Fibroblast of gingiva (primary cell): ENCODE measurements at regions not wholly inside any gene's neighbourhood (a gene's known extent, or its start where the extent isn't known, plus 50 kb on each side); places are given as distances from the start of the nearest gene placed in this dataset.

ENCODE experiments used
- DNase-seq: peaks from one replicate; pipeline ENCODE4 v3.0.0-alpha.2; 2011; ENCODE audit warnings: low read depth

- no peak for DNase-seq
Measured at GRCh38 chr5:29811914-29812679, 1381.4 kb upstream of the CDH6 start.

GRCh38 chr5:29805804-29806203 lies 1387.7 kb upstream of the CDH6 start:
- DNase-seq = no peak

GRCh38 chr5:29800752-29801151 lies 1392.7 kb upstream of the CDH6 start:
- DNase-seq = no peak

GRCh38 chr5:29796013-29796412 lies 1397.5 kb upstream of the CDH6 start:
- DNase-seq = no peak

DNA sequence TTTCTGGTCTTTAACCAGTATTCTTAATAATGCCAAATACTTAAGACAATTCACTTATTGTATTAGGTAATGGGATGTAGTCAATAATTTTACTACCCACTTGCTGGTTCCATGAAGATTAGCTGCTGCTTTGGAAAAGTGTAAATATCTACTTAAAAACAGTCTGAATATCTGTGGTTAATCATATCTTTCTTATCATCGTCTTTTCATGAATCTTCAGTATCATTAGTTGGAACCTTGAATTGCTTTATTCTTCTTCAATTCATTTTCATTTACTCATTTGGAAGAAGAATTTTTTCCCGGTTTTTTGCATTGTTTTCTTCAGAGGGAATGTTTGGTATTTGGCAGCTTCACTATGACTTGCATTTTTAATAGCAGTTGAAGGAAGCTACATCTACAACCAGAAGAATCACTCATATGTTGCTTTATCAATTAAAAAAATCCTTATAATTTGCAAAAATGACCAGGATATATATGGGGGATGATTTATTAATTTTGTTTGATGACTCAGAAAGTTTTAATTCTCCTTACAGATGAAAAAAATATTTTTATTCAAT lies 1398.3 kb upstream of the CDH6 start:
- no peak for DNase-seq

DNA sequence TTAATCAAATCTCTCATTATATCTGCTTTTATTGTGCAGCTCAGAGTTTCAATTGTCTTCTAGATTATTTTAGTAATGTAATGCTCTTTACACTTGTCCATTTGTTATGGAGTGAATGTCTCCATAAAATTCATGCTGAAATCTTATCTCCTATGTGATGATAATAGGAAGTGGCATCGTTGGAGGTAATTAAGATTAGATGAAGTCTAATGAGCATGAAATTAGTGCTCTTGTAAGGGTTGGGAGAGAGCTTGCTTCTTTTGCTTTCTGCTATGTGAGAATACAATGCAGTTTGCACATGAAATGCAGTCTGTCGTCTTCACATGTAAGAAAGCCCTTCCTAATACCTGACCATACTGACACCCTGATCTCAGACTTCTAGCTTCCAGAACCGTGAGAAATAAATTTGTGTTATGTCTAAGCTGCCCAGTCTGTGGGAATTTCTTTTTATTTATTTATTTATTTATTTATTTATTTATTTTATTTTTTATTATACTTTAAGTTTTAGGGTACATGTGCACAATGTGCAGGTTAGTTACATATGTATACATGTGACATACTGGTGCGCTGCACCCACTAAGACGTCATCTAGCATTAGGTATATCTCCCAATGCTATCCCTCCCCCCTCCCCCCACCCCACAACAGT lies 1399.2 kb upstream of the CDH6 start:
- DNase-seq = no peak

GRCh38 chr5:29790281-29790680 lies 1403.2 kb upstream of the CDH6 start:
- no peak for DNase-seq

- DNase-seq = no peak
Measured at GRCh38 chr5:29780401-29780800, 1413.1 kb upstream of the CDH6 start.

DNA sequence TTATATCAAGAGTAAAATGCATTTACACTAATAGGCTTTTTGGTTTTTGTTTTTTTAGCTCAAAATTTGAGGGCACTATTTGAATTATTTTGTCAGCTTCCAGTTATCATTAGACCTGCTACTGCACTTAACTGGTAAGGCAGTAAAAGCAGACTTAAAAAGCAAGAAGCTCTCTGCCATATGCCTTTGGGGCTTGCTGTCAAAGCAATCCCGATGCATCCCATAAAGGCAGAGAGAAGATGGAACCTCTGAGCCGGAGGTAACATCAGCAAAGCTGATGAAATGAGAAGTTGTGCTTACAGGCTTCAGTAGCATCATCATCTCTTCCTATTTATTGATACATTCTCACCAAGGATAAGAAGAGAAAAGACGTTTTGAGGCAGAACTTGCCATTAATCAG lies 1414.3 kb upstream of the CDH6 start:
- DNase-seq = no peak

DNA sequence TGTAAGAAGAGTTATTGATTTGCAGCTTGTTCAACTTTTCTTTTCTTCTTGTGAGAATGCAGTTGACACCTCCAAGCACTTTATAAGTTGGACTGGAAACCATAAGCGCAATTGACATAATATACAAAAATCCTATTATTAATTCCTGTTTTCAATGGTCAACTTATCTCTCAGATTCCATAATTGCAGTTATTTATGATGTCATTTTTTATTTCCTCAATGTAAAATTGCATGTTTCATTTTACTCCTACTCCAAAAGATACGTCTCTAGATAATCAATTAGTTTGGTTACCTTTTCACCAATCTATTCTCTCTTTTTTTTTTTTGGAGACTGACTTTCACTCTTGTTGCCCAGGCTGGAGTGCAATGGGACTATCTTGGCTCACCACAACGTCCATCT lies 1416.1 kb upstream of the CDH6 start:
- no peak for DNase-seq

DNA sequence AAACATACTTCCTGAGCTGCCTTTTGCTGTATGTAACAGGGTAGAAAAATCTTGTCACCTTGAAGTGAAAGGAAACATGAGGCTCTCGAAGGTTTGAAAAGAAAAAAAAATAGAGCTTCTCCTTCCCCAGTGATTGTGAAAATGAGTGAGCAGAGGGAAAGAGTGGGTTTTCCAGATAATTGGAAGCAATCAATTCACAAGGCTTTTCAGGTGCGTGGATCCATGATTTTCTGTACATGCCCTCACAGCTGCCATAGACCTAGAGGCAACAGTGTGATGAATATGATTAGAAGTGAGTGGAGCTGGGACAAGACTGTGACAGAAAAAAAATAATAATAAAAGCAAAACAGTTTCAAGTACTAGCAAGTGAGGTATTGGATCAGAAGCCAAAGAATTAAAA lies 1422.5 kb upstream of the CDH6 start:
- no peak for DNase-seq

- no peak for DNase-seq
Measured at GRCh38 chr5:29769474-29769873, 1424.0 kb upstream of the CDH6 start.

DNA sequence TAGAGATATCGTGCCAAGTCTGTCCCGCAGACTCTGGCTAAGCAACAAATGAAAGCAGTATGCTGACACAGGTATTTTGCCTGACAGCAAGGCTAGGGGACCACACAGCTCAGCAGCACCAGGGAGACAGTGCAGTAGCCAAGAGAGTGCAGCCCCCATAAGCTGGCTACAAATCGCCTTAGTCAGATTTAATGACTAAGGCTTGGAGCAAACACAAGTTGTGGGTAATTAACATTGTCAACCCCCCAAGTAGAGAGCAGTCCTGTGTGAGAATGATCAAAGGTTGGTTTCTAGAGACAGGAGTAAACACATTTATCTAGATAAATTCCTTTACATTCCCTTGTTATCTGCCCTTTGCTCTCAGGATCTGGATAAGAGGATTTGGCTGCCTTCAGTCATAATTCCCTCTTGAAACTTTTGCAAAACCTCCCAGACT lies 1434.5 kb upstream of the CDH6 start:
- DNase-seq = no peak

DNA sequence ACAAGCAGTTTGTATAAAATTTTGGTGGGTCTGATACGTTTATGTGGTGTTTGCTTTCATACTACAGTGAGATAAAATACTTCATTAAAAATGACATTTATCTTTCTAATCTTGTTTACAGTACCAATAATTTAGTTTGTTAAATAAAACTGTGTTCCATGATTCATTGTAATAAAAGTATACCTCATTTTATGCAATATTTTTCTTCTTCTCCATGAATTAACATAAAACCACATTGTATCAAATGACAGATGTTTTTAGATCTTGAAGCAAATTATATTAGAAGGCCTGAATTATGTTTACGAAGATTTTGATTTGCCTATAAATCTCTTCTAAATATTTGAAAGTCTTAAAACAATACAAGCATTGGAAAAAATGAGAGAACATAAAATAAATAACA lies 1443.0 kb upstream of the CDH6 start:
- DNase-seq = no peak

- DNase-seq = no peak
Measured at GRCh38 chr5:29744618-29745017, 1448.9 kb upstream of the CDH6 start.

DNA sequence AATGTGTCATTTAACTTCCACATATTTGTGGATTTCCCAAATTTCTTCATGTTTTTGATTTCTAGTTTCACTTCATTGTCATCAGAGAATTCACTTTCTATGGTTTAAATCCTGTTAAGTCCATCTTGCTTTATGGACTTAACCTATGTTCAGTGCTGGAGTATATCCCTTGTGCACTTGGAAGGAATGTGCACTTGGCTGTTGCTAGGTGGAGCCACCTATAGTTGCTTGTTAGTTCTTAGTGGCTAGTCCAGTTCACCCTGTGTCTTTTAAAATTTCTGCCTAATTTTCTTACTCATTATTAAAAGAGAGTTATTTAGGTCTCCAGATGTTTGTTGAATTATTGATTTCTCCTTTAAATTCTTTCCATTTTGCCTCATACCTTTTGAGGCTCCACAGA lies 1472.5 kb upstream of the CDH6 start:
- DNase-seq = no peak

DNA sequence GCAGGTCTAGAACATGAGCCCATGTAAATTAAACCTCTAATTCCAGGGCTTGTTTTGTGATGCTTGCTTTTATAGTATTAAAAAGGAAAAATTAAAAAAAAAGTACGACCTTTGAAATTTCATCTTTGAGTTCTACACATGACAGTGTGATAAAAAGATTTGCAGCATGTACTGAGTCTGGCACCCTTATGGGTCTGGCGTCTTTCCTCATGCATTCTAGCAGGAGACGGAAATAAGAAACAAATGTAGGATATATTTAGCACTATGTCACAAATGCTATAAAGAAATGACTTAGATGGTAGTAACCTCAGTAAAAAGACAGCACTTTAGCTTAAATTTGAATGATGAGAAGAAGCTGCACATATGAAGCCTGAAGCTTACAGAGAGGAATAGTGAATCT lies 1474.3 kb upstream of the CDH6 start:
- DNase-seq = no peak

- DNase-seq = no peak
Measured at GRCh38 chr5:29715167-29715566, 1478.3 kb upstream of the CDH6 start.

GRCh38 chr5:29702875-29703274 lies 1490.6 kb upstream of the CDH6 start:
- no peak for DNase-seq

DNA sequence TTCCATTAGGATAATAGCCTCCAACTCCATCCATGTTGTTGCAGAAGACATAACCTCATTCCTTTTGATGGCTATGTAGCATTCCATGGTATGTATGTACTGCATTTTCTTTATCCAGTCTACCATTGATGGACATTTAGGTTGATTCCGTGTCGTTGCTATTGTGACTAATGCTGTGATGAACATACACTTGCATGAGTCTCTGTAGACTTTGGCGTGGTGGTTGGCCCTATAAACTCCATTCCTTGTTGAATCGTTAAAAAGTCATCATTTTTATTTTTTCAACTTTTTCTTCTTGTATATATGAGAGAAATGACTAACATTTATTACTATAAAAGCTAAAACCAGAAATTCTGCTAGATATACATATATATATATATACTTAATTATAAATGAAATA lies 1491.9 kb upstream of the CDH6 start:
- DNase-seq = no peak

GRCh38 chr5:29697785-29698414 lies 1495.6 kb upstream of the CDH6 start:
- no peak for DNase-seq

- DNase-seq = no peak
Measured at GRCh38 chr5:29697278-29697677, 1496.2 kb upstream of the CDH6 start.

DNA sequence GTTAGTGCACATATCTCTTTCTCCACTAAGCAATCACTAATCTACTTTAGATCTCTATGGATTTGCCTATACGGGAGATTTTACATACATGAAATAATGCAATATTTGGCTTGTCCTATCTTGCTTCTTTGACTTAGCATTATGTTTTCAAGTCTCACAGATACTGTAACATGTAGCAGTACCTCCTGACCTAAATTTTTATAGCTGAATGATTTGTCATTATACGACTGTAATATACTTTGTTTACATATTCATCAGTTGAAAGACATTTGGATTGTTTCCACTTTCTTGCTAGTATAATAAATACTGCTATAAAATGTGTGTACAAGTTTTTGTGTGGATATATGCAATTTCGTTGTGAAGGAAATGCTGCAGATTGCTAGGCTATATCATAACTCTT lies 1520.8 kb upstream of the CDH6 start:
- no peak for DNase-seq
